B cell (primary cell): ENCODE measurements at regions not wholly inside any gene's neighbourhood (a gene's known extent, or its start where the extent isn't known, plus 50 kb on each side); places are given as distances from the start of the nearest gene placed in this dataset.

ENCODE experiments used
- CTCF ChIP-seq: fragments of 200-600 bp; IDR thresholded peaks from one replicate; pipeline ENCODE4 v1.8.0; 2022; ENCODE audit warnings: antibody characterized with exemption, mild to moderate bottlenecking
- EZH2 ChIP-seq: IDR thresholded peaks from 2 replicates; pipeline ENCODE4 v1.6.1; 2012; ENCODE audit warnings: borderline replicate concordance, low read depth, mild to moderate bottlenecking, moderate library complexity, low read length; ENCODE audit not compliant: insufficient read depth, poor library complexity, severe bottlenecking

- no peak for TF ChIP-seq CTCF
- no peak for TF ChIP-seq EZH2
Measured at GRCh38 chr3:87855211-87855610, 203.6 kb downstream of the CGGBP1 start.
